HepG2 (cell line): ENCODE measurements at regions not wholly inside any gene's neighbourhood (a gene's known extent, or its start where the extent isn't known, plus 50 kb on each side); places are given as distances from the start of the nearest gene placed in this dataset.
A peak's percentile ranks its signal among the peaks of the same experiment; 100 is the strongest.

Source experiments
- ATAC-seq: fragments of 200-7000 bp; cut with Tn5 transposase; 3 replicates; pipeline ENCODE4 v1.9.1; 2020; ENCODE audit warnings: mild to moderate bottlenecking, moderate library complexity
- BruUV-seq: library from RNA; stranded (reverse); fragments of 400-500 nt; replicated peaks from 2 replicates; lab custom pipeline; 2021; lab: Mats Ljungman, UMichigan
- CTCF ChIA-PET: fragments of 300-600 bp; formaldehyde crosslinking; extraction: SDS; loops from one replicate; lab custom pipeline; 2021; ENCODE audit warnings: low total read pairs, inconsistent platforms, low intra/inter-chr PET ratio; lab: Yijun Ruan, JAX
- POLR2A ChIA-PET: fragments of 350-600 bp; sonication (Branson Sonifier 250); formaldehyde crosslinking; loops from one replicate; lab custom pipeline; 2020; ENCODE audit warnings: antibody characterized with exemption, inconsistent platforms; lab: Yijun Ruan, JAX
- DNase-seq: peaks from one replicate; pipeline ENCODE4 v3.0.0-alpha.2; 2015; ENCODE audit warnings: low spot score
- FAIRE-seq: peaks from 3 replicates; lab custom pipeline; 2011; peaks lifted over from hg19 to GRCh38; lab: Jason Lieb, UNC
- H2AFZ ChIP-seq: one replicate; pipeline ENCODE4 v1.6.1; 2011; ENCODE audit warnings: low read length, inconsistent platforms
- H3K27ac ChIP-seq: fragments of 300-600 bp; 3 replicates; pipeline ENCODE4 v1.8.0; 2011; ENCODE audit warnings: mixed run types, mild to moderate bottlenecking, mixed read lengths, low read length, inconsistent platforms; ENCODE audit not compliant: insufficient read depth; ENCODE audit errors: extremely low read length
- H3K27me3 ChIP-seq, 2 experiments: fragments of 200-600 bp in 1 of 2; 2 replicates in 1 of 2; 3 replicates in 1 of 2; pipeline versions ENCODE4 v1.6.0 to v1.8.0; 2011; ENCODE audit warnings: low read length in 2 of 2, mild to moderate bottlenecking in 2 of 2, moderate library complexity in 2 of 2, inconsistent platforms in 1 of 2; ENCODE audit not compliant: insufficient read depth in 2 of 2, control insufficient read depth in 1 of 2
- H3K36me3 ChIP-seq, 2 experiments: fragments of 200-600 bp in 1 of 2; replicated peaks in 1 of 2; 2 replicates in 1 of 2; 3 replicates in 1 of 2; pipeline versions ENCODE4 v1.5.1 to v1.8.0; 2011; ENCODE audit warnings: low read length in 2 of 2, inconsistent platforms in 1 of 2; ENCODE audit not compliant: insufficient read depth in 2 of 2, control insufficient read depth in 1 of 2
- H3K4me1 ChIP-seq: 2 replicates; pipeline ENCODE4 v1.5.1; 2012; ENCODE audit warnings: low read length, inconsistent platforms; ENCODE audit not compliant: insufficient read depth
- H3K4me2 ChIP-seq: 2 replicates; pipeline ENCODE4 v1.6.0; 2011; ENCODE audit warnings: low read depth, low read length, inconsistent platforms
- H3K4me3 ChIP-seq, 3 experiments: fragments of 200-600 bp in 1 of 3; sonication (generic), shearing (Covaris generic) in 1 of 3; replicated peaks in 1 of 3; 2 replicates each; pipeline ENCODE4 v1.5.1; 2011 to 2016; ENCODE audit warnings: low read length in 3 of 3, inconsistent platforms in 2 of 3, low read depth in 2 of 3, mild to moderate bottlenecking in 2 of 3, control low read depth in 1 of 3, mixed read lengths in 1 of 3; ENCODE audit not compliant: insufficient read depth in 1 of 3
- H3K79me2 ChIP-seq: one replicate; pipeline ENCODE4 v1.6.1; 2011; ENCODE audit warnings: low read length, inconsistent platforms; ENCODE audit not compliant: insufficient read depth
- H3K9ac ChIP-seq: 2 replicates; pipeline ENCODE4 v1.6.0; 2011; ENCODE audit warnings: mild to moderate bottlenecking, low read depth, low read length, inconsistent platforms; ENCODE audit not compliant: insufficient read depth
- H3K9me3 ChIP-seq: 2 replicates; pipeline ENCODE4 v1.5.1; 2012; ENCODE audit warnings: mild to moderate bottlenecking, low read length
- H4K20me1 ChIP-seq: 2 replicates; pipeline ENCODE4 v1.6.0; 2011; ENCODE audit warnings: inconsistent platforms, mild to moderate bottlenecking, low read length, moderate library complexity; ENCODE audit not compliant: insufficient read depth
- MAFK ChIP-seq, 2 experiments: IDR thresholded peaks in 1 of 2; conservative IDR thresholded peaks in 1 of 2; 2 replicates each; pipeline ENCODE4 v1.6.1; 2011; ENCODE audit warnings: improper control_type of control experiment in 2 of 2, low read length in 2 of 2
- RFX1 ChIP-seq: fragments of 450-650 bp; IDR thresholded peaks from 2 replicates; pipeline ENCODE4 v1.6.1; 2017
- RFXANK ChIP-seq: IDR thresholded peaks from 2 replicates; pipeline ENCODE4 v1.6.1; 2016
- ZBTB21 ChIP-seq: sonication (generic); formaldehyde crosslinking; IDR thresholded peaks from 2 replicates; pipeline ENCODE4 v1.4.0; 2020; ENCODE audit warnings: missing genetic modification reagents
- ZNF550 ChIP-seq: sonication (generic); formaldehyde crosslinking; IDR thresholded peaks from 2 replicates; pipeline ENCODE4 v1.4.0; 2020; ENCODE audit warnings: mild to moderate bottlenecking, missing genetic modification reagents, borderline replicate concordance
- ZNF562 ChIP-seq: sonication (generic); formaldehyde crosslinking; IDR thresholded peaks from 2 replicates; pipeline ENCODE4 v1.8.0; 2022; ENCODE audit warnings: missing genetic modification reagents, borderline replicate concordance
- ZNF724P ChIP-seq: sonication (generic); formaldehyde crosslinking; IDR thresholded peaks from 2 replicates; pipeline ENCODE4 v1.8.0; 2022; ENCODE audit warnings: missing genetic modification reagents, borderline replicate concordance
- WGBS: methylation state at CpG from one replicate; pipeline ENCODE4 v1.1.6; 2017; ENCODE audit warnings: low lambda C conversion rate; 5-methylcytosine and 5-hydroxymethylcytosine counted together
- in situ Hi-C: cut with HindIII; loops from 2 replicates; pipeline ENCODE4 v1.10.0; 2017; ENCODE audit warnings: low pct_unique_long_range_greater_than_20kb; ENCODE audit not compliant: extremely low pct_ligation_motif_present
- intact Hi-C: fragments of 100-400 bp; cut with micrococcal nuclease; formaldehyde crosslinking; loops from one replicate; pipeline ENCODE4 v1.10.0; 2022; ENCODE audit not compliant: unreplicated experiment
- TF ChIP-seq, protein P1 (sequence below): sonication (generic); formaldehyde crosslinking; conservative IDR thresholded peaks from 2 replicates; pipeline ENCODE4 v1.8.1; 2023; ENCODE audit warnings: missing genetic modification reagents

DNA sequence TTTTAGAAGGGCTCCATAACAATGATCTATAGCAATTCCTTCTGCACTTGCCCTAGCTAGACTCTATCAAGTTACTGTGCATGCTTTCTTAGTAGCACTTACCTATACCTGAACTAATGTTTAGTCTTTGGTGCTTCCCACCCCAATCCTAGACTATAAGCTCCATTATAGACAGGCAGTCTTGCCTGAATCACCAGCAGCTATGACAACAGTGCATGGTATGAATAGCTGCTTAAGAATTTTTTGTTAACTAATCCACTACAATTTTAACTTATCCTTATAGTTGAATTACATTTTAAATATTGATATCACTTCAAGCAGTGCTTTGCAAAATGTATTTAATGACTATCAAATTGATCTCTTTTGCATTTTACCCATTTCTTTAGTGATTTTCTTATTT, 164.3 kb downstream of the RPS12 start:
- H2AFZ ChIP-seq = no peak overlapping the region
- TF ChIP-seq ZNF724P (CRISPR knock-in tag) (no peak), ZNF562 (no peak), RFXANK (CRISPR knock-in tag) (no peak)
- TF ChIP-seq, protein P1, sequence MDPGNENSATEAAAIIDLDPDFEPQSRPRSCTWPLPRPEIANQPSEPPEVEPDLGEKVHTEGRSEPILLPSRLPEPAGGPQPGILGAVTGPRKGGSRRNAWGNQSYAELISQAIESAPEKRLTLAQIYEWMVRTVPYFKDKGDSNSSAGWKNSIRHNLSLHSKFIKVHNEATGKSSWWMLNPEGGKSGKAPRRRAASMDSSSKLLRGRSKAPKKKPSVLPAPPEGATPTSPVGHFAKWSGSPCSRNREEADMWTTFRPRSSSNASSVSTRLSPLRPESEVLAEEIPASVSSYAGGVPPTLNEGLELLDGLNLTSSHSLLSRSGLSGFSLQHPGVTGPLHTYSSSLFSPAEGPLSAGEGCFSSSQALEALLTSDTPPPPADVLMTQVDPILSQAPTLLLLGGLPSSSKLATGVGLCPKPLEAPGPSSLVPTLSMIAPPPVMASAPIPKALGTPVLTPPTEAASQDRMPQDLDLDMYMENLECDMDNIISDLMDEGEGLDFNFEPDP (CRISPR knock-in tag) = no peak
- CTCF ChIA-PET = no interaction called here
- in situ Hi-C loops = no loop called here
- no peak for DNase-seq
- H3K4me3 ChIP-seq = no peak overlapping the region
- H3K27me3 ChIP-seq = no peaks in the 10 kb centered on the region
- no peaks in the 10 kb centered on the region for H3K79me2 ChIP-seq
- no peak overlapping the region for H3K9ac ChIP-seq
- no peak overlapping the region for H3K27ac ChIP-seq
- H3K4me2 ChIP-seq = no peak overlapping the region
- no peak for FAIRE-seq
- no TSS peak for BruUV-seq
- POLR2A ChIA-PET = no interaction called here
- ATAC-seq = no peak
- H3K4me1 ChIP-seq = no peaks in the 10 kb centered on the region
- no peaks in the 10 kb centered on the region for H4K20me1 ChIP-seq
- intact Hi-C loops = no loop called here
- H3K36me3 ChIP-seq = no peaks in the 10 kb centered on the region
- H3K9me3 ChIP-seq = no peaks in the 10 kb centered on the region

DNA sequence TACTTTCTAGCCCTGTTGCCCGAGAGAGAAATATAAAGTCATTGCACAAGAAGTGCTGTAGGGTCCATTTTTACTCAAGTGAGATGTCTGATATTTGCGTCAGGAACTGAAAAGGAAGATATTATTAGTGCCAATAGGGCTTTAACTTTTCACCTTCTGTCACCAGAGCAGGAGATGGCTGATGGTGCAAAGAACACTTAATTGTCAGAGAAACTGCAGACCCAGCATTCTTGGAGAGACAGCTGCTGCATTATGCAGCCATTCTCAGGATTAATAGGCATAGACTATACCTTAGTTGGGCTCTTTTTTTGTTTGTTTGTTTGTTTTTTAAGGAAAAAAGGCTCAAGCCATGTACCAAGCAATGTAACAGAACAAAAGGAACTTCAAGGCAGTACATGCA, 179.4 kb downstream of the RPS12 start:
- POLR2A ChIA-PET = no interaction called here
- in situ Hi-C loops (no loop called here), intact Hi-C loops (no loop called here)
- no peaks in the 10 kb centered on the region for H3K4me1 ChIP-seq
- no peaks in the 10 kb centered on the region for H4K20me1 ChIP-seq
- no peak overlapping the region for H2AFZ ChIP-seq
- H3K9me3 ChIP-seq = no peaks in the 10 kb centered on the region
- no TSS peak for BruUV-seq
- no peak overlapping the region for H3K4me2 ChIP-seq
- H3K79me2 ChIP-seq = no peaks in the 10 kb centered on the region
- CTCF ChIA-PET = no interaction called here
- no peak for ATAC-seq
- no peaks in the 10 kb centered on the region for H3K27me3 ChIP-seq
- TF ChIP-seq ZBTB21 (CRISPR knock-in tag) (no peak), RFX1 (no peak), ZNF550 (no peak), MAFK (conservative IDR thresholded peaks at IDR 0.05 in 1 of 2, IDR thresholded peaks at IDR 0.05 in 1 of 2; ENCODE audit: low read length in 2 of 2) (peak in 1 of 2 experiments; percentile 39; a peak in 2 of 4 replicates)
- no peak for FAIRE-seq
- 4% methylated on average over 2 of the region's 2 CpGs for WGBS
- no peaks in the 10 kb centered on the region for H3K36me3 ChIP-seq
- no peak for DNase-seq
- H3K9ac ChIP-seq = no peak overlapping the region
- H3K4me3 ChIP-seq = no peak overlapping the region
- H3K27ac ChIP-seq = no peak overlapping the region
